GM12878 (cell line): ENCODE measurements at regions not wholly inside any gene's neighbourhood (a gene's known extent, or its start where the extent isn't known, plus 50 kb on each side); places are given as distances from the start of the nearest gene placed in this dataset.

ENCODE experiments used
- ATAC-seq: fragments of 200-7000 bp; cut with Tn5 transposase; 3 replicates; pipeline ENCODE4 v1.9.1; 2020; ENCODE audit warnings: mild to moderate bottlenecking, moderate library complexity
- BruUV-seq: library from RNA; stranded (reverse); fragments of 400-500 nt; replicated peaks from 2 replicates; lab custom pipeline; 2021; lab: Mats Ljungman, UMichigan
- CTCF ChIA-PET: fragments of 300-600 bp; sonication (Branson Sonifier 250); formaldehyde crosslinking; extraction: SDS; loops from one replicate; lab custom pipeline; 2021; ENCODE audit warnings: inconsistent platforms; lab: Yijun Ruan, JAX
- POLR2A ChIA-PET: fragments of 350-600 bp; formaldehyde crosslinking; extraction: SDS; loops from one replicate; lab custom pipeline; 2021; ENCODE audit warnings: inconsistent platforms; lab: Charles Lee
- RAD21 ChIA-PET: fragments of 300-600 bp; sonication (Branson Sonifier 250); formaldehyde crosslinking; loops from one replicate; lab custom pipeline; 2023; ENCODE audit warnings: antibody characterized with exemption; ENCODE audit not compliant: unreplicated experiment; lab: Charles Lee
- SMC1A ChIA-PET: fragments of 300-600 bp; sonication (Branson Sonifier 250); formaldehyde crosslinking; loops from one replicate; lab custom pipeline; 2023; ENCODE audit not compliant: unreplicated experiment, uncharacterized antibody; lab: Charles Lee
- DNase-seq: peaks from one replicate; pipeline ENCODE4 v3.0.0-alpha.2; 2011; ENCODE audit warnings: low read depth, low spot score
- FAIRE-seq: peaks from 3 replicates; lab custom pipeline; 2011; peaks lifted over from hg19 to GRCh38; lab: Jason Lieb, UNC
- H2AFZ ChIP-seq: 2 replicates; pipeline ENCODE4 v1.6.0; 2011; ENCODE audit warnings: low read depth, low read length, control low read depth; ENCODE audit not compliant: control insufficient read depth
- H3K27ac ChIP-seq: 2 replicates; pipeline ENCODE4 v1.5.1; 2011; ENCODE audit warnings: control low read depth; ENCODE audit not compliant: control insufficient read depth, insufficient read depth
- H3K27me3 ChIP-seq, 2 experiments: replicated peaks in 1 of 2; 2 replicates each; pipeline versions ENCODE4 v1.6.0 to v1.6.1; 2011; ENCODE audit warnings: low read length in 1 of 2; ENCODE audit not compliant: control insufficient read depth in 2 of 2, insufficient read depth in 2 of 2
- H3K36me3 ChIP-seq, 2 experiments: 2 replicates each; pipeline ENCODE4 v1.5.1; 2011; ENCODE audit warnings: low read length in 1 of 2; ENCODE audit not compliant: control insufficient read depth in 2 of 2, insufficient read depth in 2 of 2
- H3K4me1 ChIP-seq: 2 replicates; pipeline ENCODE4 v1.6.1; 2011; ENCODE audit warnings: mild to moderate bottlenecking, low read length, moderate library complexity, mixed read lengths; ENCODE audit not compliant: control insufficient read depth, insufficient read depth
- H3K4me2 ChIP-seq: 2 replicates; pipeline ENCODE4 v1.6.0; 2011; ENCODE audit warnings: control low read depth; ENCODE audit not compliant: control insufficient read depth, insufficient read depth
- H3K4me3 ChIP-seq: fragments of 200-600 bp; sonication (generic); 2 replicates; pipeline ENCODE4 v1.5.1; 2016
- H3K79me2 ChIP-seq: 2 replicates; pipeline ENCODE4 v1.6.0; 2011; ENCODE audit warnings: low read length; ENCODE audit not compliant: control insufficient read depth, insufficient read depth
- H3K9ac ChIP-seq: 2 replicates; pipeline ENCODE4 v1.8.0; 2011; ENCODE audit warnings: low read length, control low read depth, mixed read lengths; ENCODE audit not compliant: control insufficient read depth, insufficient read depth
- H3K9me3 ChIP-seq: replicated peaks from 3 replicates; pipeline ENCODE4 v1.5.1; 2011; ENCODE audit warnings: mild to moderate bottlenecking, low read length; ENCODE audit not compliant: control insufficient read depth, insufficient read depth
- H4K20me1 ChIP-seq: 2 replicates; pipeline ENCODE4 v1.6.0; 2011; ENCODE audit not compliant: control insufficient read depth, insufficient read depth
- ASH2L ChIP-seq: fragments of 300-600, 200-600 bp; sonication (generic); IDR thresholded peaks from 2 replicates; pipeline ENCODE4 v1.6.1; 2017; ENCODE audit warnings: low read depth, mild to moderate bottlenecking, borderline replicate concordance
- DPF2 ChIP-seq: fragments of 450-650 bp; IDR thresholded peaks from 2 replicates; pipeline ENCODE4 v1.6.1; 2017; ENCODE audit warnings: mild to moderate bottlenecking
- EGR1 ChIP-seq, 2 experiments: IDR thresholded peaks; 1 replicate in 1 of 2; 2 replicates in 1 of 2; pipeline ENCODE4 v1.6.1; 2011 to 2012; ENCODE audit warnings: low read depth in 2 of 2, low read length in 2 of 2, borderline replicate concordance in 1 of 2, mild to moderate bottlenecking in 1 of 2, moderate library complexity in 1 of 2
- FOS ChIP-seq: IDR thresholded peaks from 3 replicates; pipeline ENCODE4 v1.6.1; 2011; ENCODE audit warnings: borderline replicate concordance; ENCODE audit not compliant: insufficient read length; ENCODE audit errors: extremely low read depth
- HCFC1 ChIP-seq: fragments of 150-350 bp; IDR thresholded peaks from 2 replicates; pipeline ENCODE4 v1.6.1; 2014; ENCODE audit warnings: low read length
- KDM1A ChIP-seq: fragments of 200-600 bp; sonication (generic); IDR thresholded peaks from 2 replicates; pipeline ENCODE4 v1.6.1; 2016; ENCODE audit warnings: borderline replicate concordance
- KLF5 ChIP-seq: fragments of 450-650 bp; IDR thresholded peaks from 2 replicates; pipeline ENCODE4 v1.6.1; 2014; ENCODE audit warnings: mild to moderate bottlenecking; ENCODE audit not compliant: partially characterized antibody
- PAX5 ChIP-seq: IDR thresholded peaks from 2 replicates; pipeline ENCODE4 v1.6.1; 2011; ENCODE audit warnings: low read depth, low read length, borderline replicate concordance
- RAD21 ChIP-seq: IDR thresholded peaks from 2 replicates; pipeline ENCODE4 v1.6.1; 2011; ENCODE audit warnings: mild to moderate bottlenecking, low read depth, low read length, moderate library complexity; ENCODE audit not compliant: insufficient read depth
- REST ChIP-seq: IDR thresholded peaks from 2 replicates; pipeline ENCODE4 v1.6.1; 2012; ENCODE audit warnings: mild to moderate bottlenecking, low read depth, low read length
- SUZ12 ChIP-seq: fragments of 200-600 bp; sonication (generic); IDR thresholded peaks from one replicate; pipeline ENCODE4 v1.6.1; 2018; ENCODE audit warnings: antibody characterized with exemption, mild to moderate bottlenecking; ENCODE audit not compliant: unreplicated experiment
- ZBTB11 ChIP-seq: fragments of 450-650 bp; formaldehyde crosslinking; IDR thresholded peaks from 2 replicates; pipeline ENCODE4 v1.5.0; 2022; ENCODE audit warnings: mild to moderate bottlenecking, missing genetic modification characterization
- ZBTB33 ChIP-seq: fragments of 450-650 bp; IDR thresholded peaks from 2 replicates; pipeline ENCODE4 v1.6.1; 2017; ENCODE audit warnings: mild to moderate bottlenecking
- WGBS: methylation state at CpG from one replicate; pipeline ENCODE4 v1.1.6; 2016; ENCODE audit warnings: low lambda C conversion rate; ENCODE audit not compliant: insufficient replicate concordance, insufficient coverage; ENCODE audit errors: missing lambda C conversion rate; 5-methylcytosine and 5-hydroxymethylcytosine counted together
- in situ Hi-C: fragments of 300-500 bp; cut with MboI; formaldehyde crosslinking; loops from 9 replicates; pipeline ENCODE4 v1.14.3; 2018; ENCODE audit warnings: mixed read lengths
- intact Hi-C: fragments of 100-400 bp; cut with micrococcal nuclease; formaldehyde crosslinking; loops from one replicate; pipeline ENCODE4 v1.14.2; 2022; ENCODE audit not compliant: unreplicated experiment
- TF ChIP-seq, protein P1 (sequence below): fragments of 150-350 bp; IDR thresholded peaks from 2 replicates; pipeline ENCODE4 v1.6.1; 2014; ENCODE audit warnings: mild to moderate bottlenecking, low read depth, low read length

- Histone ChIP-seq H3K79me2 (no peaks in the 10 kb centered on the region), H3K4me1 (no peaks in the 10 kb centered on the region), H3K4me2 (no peak overlapping the region), H3K9me3 (no peaks in the 10 kb centered on the region; the same call in 2 of the 3 replicates), H3K9ac (no peak overlapping the region), H4K20me1 (no peaks in the 10 kb centered on the region), H3K4me3 (no peak overlapping the region), H3K36me3 (no peaks in the 10 kb centered on the region), H3K27ac (no peak overlapping the region), H2AFZ (no peak overlapping the region), H3K27me3 (no peaks in the 10 kb centered on the region; a peak in 1 of 4 replicates)
- intact Hi-C loops = no loop called here
- SMC1A ChIA-PET = no interaction called here
- in situ Hi-C loops = no loop called here
- RAD21 ChIA-PET = no interaction called here
- CTCF ChIA-PET = interaction anchor here (1.7 kb wide), 1 partner anchor 53 kb away, joined by 5 read pairs; no protein-coding TSS in a partner anchor
- no peak for FAIRE-seq
- no peak for ATAC-seq
- POLR2A ChIA-PET = no interaction called here
- BruUV-seq = no TSS peak
- 59% methylated on average over 3 of the region's 3 CpGs for WGBS
- DNase-seq = no peak
- no peak for TF ChIP-seq REST
- no peak for TF ChIP-seq KLF5
- TF ChIP-seq, protein P1, sequence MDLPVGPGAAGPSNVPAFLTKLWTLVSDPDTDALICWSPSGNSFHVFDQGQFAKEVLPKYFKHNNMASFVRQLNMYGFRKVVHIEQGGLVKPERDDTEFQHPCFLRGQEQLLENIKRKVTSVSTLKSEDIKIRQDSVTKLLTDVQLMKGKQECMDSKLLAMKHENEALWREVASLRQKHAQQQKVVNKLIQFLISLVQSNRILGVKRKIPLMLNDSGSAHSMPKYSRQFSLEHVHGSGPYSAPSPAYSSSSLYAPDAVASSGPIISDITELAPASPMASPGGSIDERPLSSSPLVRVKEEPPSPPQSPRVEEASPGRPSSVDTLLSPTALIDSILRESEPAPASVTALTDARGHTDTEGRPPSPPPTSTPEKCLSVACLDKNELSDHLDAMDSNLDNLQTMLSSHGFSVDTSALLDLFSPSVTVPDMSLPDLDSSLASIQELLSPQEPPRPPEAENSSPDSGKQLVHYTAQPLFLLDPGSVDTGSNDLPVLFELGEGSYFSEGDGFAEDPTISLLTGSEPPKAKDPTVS = no peak
- TF ChIP-seq EGR1 (IDR thresholded peaks at IDR 0.05; ENCODE audit: borderline replicate concordance in 1 of 2, low read depth in 2 of 2, low read length in 2 of 2) = no peak
- no peak for TF ChIP-seq FOS
- no peak for TF ChIP-seq SUZ12
- TF ChIP-seq KDM1A = no peak
- no peak for TF ChIP-seq PAX5
- no peak for TF ChIP-seq HCFC1
- TF ChIP-seq ASH2L = no peak
- TF ChIP-seq DPF2 = no peak
- no peak for TF ChIP-seq RAD21
- TF ChIP-seq ZBTB33 = no peak
- no peak for TF ChIP-seq ZBTB11
Measured at GRCh38 chr5:66252849-66253248, 108.7 kb downstream of the SREK1 start.
